Mesenchymal stem cell (in vitro differentiated cells and primary cell): ENCODE measurements at regions not wholly inside any gene's neighbourhood (a gene's known extent, or its start where the extent isn't known, plus 50 kb on each side); places are given as distances from the start of the nearest gene placed in this dataset.
"Not testable (repeated sequence)": the region's sequence is repeated elsewhere in the genome, so short reads cannot be mapped to it uniquely, and the experiment has no call there.

Experiments used
- DNase-seq: peaks from one replicate; pipeline ENCODE4 v3.0.0-alpha.2; 2013
- H2AFZ ChIP-seq: one replicate; pipeline ENCODE4 v1.6.1; 2013; ENCODE audit warnings: low read depth, mild to moderate bottlenecking, control low read depth, inconsistent platforms, low read length, moderate library complexity
- H2AK5ac ChIP-seq: 2 replicates; pipeline ENCODE4 v1.6.1; 2013; ENCODE audit warnings: low read length, moderate library complexity, mild to moderate bottlenecking, inconsistent platforms; ENCODE audit not compliant: severe bottlenecking
- H2BK120ac ChIP-seq: one replicate; pipeline ENCODE4 v1.6.1; 2013; ENCODE audit warnings: low read depth, mild to moderate bottlenecking, inconsistent platforms, low read length, moderate library complexity
- H2BK12ac ChIP-seq, 2 experiments: one replicate each; pipeline ENCODE4 v1.6.1; 2013; ENCODE audit warnings: inconsistent platforms in 2 of 2, low read length in 2 of 2, mild to moderate bottlenecking in 2 of 2, moderate library complexity in 2 of 2, control low read depth in 1 of 2
- H2BK15ac ChIP-seq: one replicate; pipeline ENCODE4 v1.6.1; 2013; ENCODE audit warnings: mild to moderate bottlenecking, low read depth, inconsistent platforms; ENCODE audit not compliant: poor library complexity, severe bottlenecking
- H2BK5ac ChIP-seq: 2 replicates; pipeline ENCODE4 v1.6.1; 2013; ENCODE audit warnings: low read depth, mild to moderate bottlenecking, low read length, control low read depth, inconsistent platforms; ENCODE audit not compliant: poor library complexity, severe bottlenecking
- H3K14ac ChIP-seq, 2 experiments: one replicate each; pipeline ENCODE4 v1.6.1; 2013; ENCODE audit warnings: inconsistent platforms in 2 of 2, low read length in 2 of 2, control low read depth in 1 of 2, mild to moderate bottlenecking in 1 of 2, moderate library complexity in 1 of 2
- H3K18ac ChIP-seq, 2 experiments: one replicate each; pipeline ENCODE4 v1.6.1; 2013; ENCODE audit warnings: inconsistent platforms in 2 of 2, low read length in 2 of 2, control low read depth in 1 of 2, low read depth in 1 of 2, mild to moderate bottlenecking in 1 of 2
- H3K23ac ChIP-seq, 2 experiments: one replicate each; pipeline ENCODE4 v1.6.1; 2013; ENCODE audit warnings: inconsistent platforms in 2 of 2, low read length in 2 of 2, mild to moderate bottlenecking in 2 of 2, moderate library complexity in 2 of 2, control low read depth in 1 of 2
- H3K27ac ChIP-seq: 2 replicates; pipeline ENCODE4 v1.5.1; 2013; ENCODE audit warnings: mild to moderate bottlenecking, moderate library complexity, low read length, control low read depth, inconsistent platforms; ENCODE audit not compliant: poor library complexity, severe bottlenecking
- H3K27me3 ChIP-seq, 2 experiments: 2 replicates each; pipeline versions ENCODE4 v1.6.1 to v1.7.0; 2013; ENCODE audit warnings: low read length in 2 of 2, mild to moderate bottlenecking in 2 of 2, moderate library complexity in 2 of 2, control low read depth in 1 of 2, inconsistent platforms in 1 of 2; ENCODE audit not compliant: control insufficient read depth in 1 of 2, insufficient read depth in 1 of 2
- H3K36me3 ChIP-seq, 2 experiments: 2 replicates each; pipeline versions ENCODE4 v1.6.1 to v1.7.0; 2013; ENCODE audit warnings: low read length in 2 of 2, control low read depth in 1 of 2, inconsistent platforms in 1 of 2, low read depth in 1 of 2, mild to moderate bottlenecking in 1 of 2; ENCODE audit not compliant: insufficient read depth in 2 of 2, control insufficient read depth in 1 of 2
- H3K4ac ChIP-seq, 2 experiments: one replicate each; pipeline ENCODE4 v1.6.1; 2013; ENCODE audit warnings: inconsistent platforms in 2 of 2, low read length in 2 of 2, mild to moderate bottlenecking in 2 of 2, moderate library complexity in 2 of 2, control low read depth in 1 of 2, low read depth in 1 of 2
- H3K4me1 ChIP-seq: 2 replicates; pipeline ENCODE4 v1.6.1; 2013; ENCODE audit warnings: low read depth, low read length, control low read depth; ENCODE audit not compliant: control insufficient read depth, insufficient read depth
- H3K4me2 ChIP-seq: 2 replicates; pipeline ENCODE4 v1.6.1; 2013; ENCODE audit warnings: low read length, mild to moderate bottlenecking, inconsistent platforms; ENCODE audit not compliant: poor library complexity, severe bottlenecking
- H3K4me3 ChIP-seq, 2 experiments: 2 replicates each; pipeline versions ENCODE4 v1.5.1 to v1.7.0; 2013; ENCODE audit warnings: low read length in 2 of 2, mild to moderate bottlenecking in 2 of 2, control low read depth in 1 of 2, low read depth in 1 of 2; ENCODE audit not compliant: insufficient read depth in 1 of 2
- H3K79me1 ChIP-seq: replicated peaks from 2 replicates; pipeline ENCODE4 v1.6.1; 2013; ENCODE audit warnings: mild to moderate bottlenecking, control low read depth, low read length, inconsistent platforms; ENCODE audit not compliant: poor library complexity, severe bottlenecking
- H3K9ac ChIP-seq: 2 replicates; pipeline ENCODE4 v1.7.0; 2013; ENCODE audit warnings: mild to moderate bottlenecking, low read length, moderate library complexity
- H3K9me3 ChIP-seq: 2 replicates; pipeline ENCODE4 v1.7.0; 2013; ENCODE audit warnings: mild to moderate bottlenecking, low read length; ENCODE audit not compliant: control insufficient read depth
- H4K8ac ChIP-seq: one replicate; pipeline ENCODE4 v1.6.1; 2013; ENCODE audit warnings: inconsistent platforms, mild to moderate bottlenecking, low read length, moderate library complexity
- H4K91ac ChIP-seq: one replicate; pipeline ENCODE4 v1.6.1; 2013; ENCODE audit warnings: mild to moderate bottlenecking, low read length, inconsistent platforms
- WGBS: methylation state at CpG from one replicate; pipeline ENCODE4 v1.1.7; 2013; ENCODE audit warnings: mixed read lengths; 5-methylcytosine and 5-hydroxymethylcytosine counted together

DNA sequence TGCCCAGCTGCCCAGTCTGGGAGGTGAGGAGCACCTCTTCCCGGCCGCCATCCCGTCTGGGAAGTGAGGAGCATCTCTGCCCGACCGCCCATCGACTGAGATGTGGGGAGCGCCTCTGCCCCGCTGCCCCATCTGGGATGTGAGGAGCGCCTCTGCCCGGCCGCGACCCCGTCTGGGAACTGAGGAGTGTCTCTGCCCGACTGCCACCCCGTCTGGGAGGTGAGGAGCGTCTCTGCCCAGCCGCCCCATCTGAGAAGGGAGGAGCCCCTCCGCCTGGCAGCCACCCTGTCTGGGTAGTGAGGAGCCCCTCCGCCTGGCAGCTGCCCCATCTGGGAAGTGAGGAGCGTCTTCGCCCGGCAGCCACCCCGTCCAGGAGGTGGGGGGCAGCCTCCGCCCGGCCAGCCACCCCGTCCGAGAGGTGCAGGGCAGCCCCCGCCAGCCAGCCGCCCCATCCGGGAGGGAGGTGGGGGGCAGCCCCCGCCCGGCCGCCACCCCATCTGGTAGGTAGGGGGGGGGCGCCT, 361.4 kb downstream of the ZBBX start:
- not testable (repeated sequence) for H4K8ac ChIP-seq, H3K36me3 ChIP-seq

DNA sequence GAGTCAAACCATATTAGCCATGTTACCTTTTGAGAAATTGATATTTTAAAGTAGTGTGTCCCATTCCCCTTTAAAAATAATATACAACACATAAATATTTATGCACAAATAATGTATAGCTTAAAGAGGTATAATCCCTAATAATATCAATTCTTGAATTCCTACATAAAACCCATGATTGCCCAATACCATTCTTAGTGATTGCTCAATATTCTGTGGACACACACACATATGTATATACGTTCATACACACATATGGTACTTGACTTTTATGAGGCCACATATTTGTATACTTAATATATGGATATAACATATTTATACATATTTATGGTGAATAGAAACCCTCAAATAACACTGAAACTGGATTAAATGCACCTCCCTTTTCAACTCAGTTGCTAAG, 367.4 kb downstream of the ZBBX start:
- no peak overlapping the region for H3K18ac ChIP-seq
- no peak for DNase-seq
- H2AK5ac ChIP-seq: no peak overlapping the region
- no peak overlapping the region for H3K4me2 ChIP-seq
- no CpG with 5 or more reads among the region's 1 CpG for WGBS
- no peak overlapping the region for H4K91ac ChIP-seq
- no peaks in the 10 kb centered on the region for H3K9me3 ChIP-seq
- no peak overlapping the region for H2AFZ ChIP-seq
- H3K4me3 ChIP-seq: no peak overlapping the region
- H2BK120ac ChIP-seq: no peak overlapping the region
- H3K27me3 ChIP-seq: no peaks in the 10 kb centered on the region
- no peak overlapping the region for H3K9ac ChIP-seq
- H3K14ac ChIP-seq: no peak overlapping the region
- H3K79me1 ChIP-seq: no peaks in the 10 kb centered on the region
- no peak overlapping the region for H4K8ac ChIP-seq
- H2BK5ac ChIP-seq: no peak overlapping the region
- H3K4me1 ChIP-seq: no peaks in the 10 kb centered on the region
- no peak overlapping the region for H3K23ac ChIP-seq
- H2BK15ac ChIP-seq: no peak overlapping the region
- H3K36me3 ChIP-seq: no peaks in the 10 kb centered on the region
- H3K4ac ChIP-seq: no peak overlapping the region
- H2BK12ac ChIP-seq: no peak overlapping the region
- no peak overlapping the region for H3K27ac ChIP-seq

More for the DNA sequence above, 361.4 kb downstream of the ZBBX start:
- not testable (repeated sequence) for H2AFZ ChIP-seq, H3K4ac ChIP-seq, H3K18ac ChIP-seq, H2BK15ac ChIP-seq, H3K27me3 ChIP-seq, H2BK5ac ChIP-seq, H2BK12ac ChIP-seq, H3K4me2 ChIP-seq, H3K4me3 ChIP-seq, H2AK5ac ChIP-seq, H3K4me1 ChIP-seq, H3K9me3 ChIP-seq, DNase-seq, H3K23ac ChIP-seq, H3K14ac ChIP-seq, H2BK120ac ChIP-seq, H3K9ac ChIP-seq, H3K79me1 ChIP-seq, H3K27ac ChIP-seq, H4K91ac ChIP-seq
- 94% methylated on average over 33 of the region's 34 CpGs for WGBS

DNA sequence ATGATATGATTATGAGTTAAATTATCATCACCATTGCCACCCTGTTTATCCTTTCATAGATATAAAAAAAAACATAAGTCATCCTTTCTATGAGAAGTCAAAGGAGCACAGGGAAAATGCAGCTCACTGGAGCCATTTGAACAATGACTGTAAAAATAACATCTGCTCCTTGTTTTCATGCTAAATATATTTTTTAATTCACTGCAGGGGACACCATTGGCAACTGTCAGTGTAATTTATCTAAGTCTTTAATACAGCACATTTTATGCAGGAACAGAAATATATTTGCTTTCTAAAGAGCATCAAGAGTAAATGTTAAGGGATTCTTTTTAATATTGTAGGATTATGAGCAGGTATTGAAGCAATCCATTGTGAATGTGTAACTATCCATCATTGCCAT, 371.3 kb downstream of the ZBBX start:
- Histone ChIP-seq H3K9me3 (peaks cover 4% of the 10 kb centered on the region), H2AK5ac (no peak overlapping the region), H3K36me3 (no peaks in the 10 kb centered on the region), H2BK5ac (no peak overlapping the region), H3K27me3 (no peaks in the 10 kb centered on the region), H2AFZ (no peak overlapping the region), H3K4me1 (no peaks in the 10 kb centered on the region), H3K18ac (no peak overlapping the region), H2BK120ac (no peak overlapping the region), H3K4ac (no peak overlapping the region), H2BK12ac (no peak overlapping the region), H3K9ac (no peak overlapping the region), H2BK15ac (no peak overlapping the region), H4K8ac (no peak overlapping the region), H3K4me3 (no peak overlapping the region), H3K23ac (no peak overlapping the region), H4K91ac (no peak overlapping the region), H3K4me2 (no peak overlapping the region), H3K14ac (no peak overlapping the region), H3K79me1 (no peaks in the 10 kb centered on the region), H3K27ac (no peak overlapping the region)
- no peak for DNase-seq

DNA sequence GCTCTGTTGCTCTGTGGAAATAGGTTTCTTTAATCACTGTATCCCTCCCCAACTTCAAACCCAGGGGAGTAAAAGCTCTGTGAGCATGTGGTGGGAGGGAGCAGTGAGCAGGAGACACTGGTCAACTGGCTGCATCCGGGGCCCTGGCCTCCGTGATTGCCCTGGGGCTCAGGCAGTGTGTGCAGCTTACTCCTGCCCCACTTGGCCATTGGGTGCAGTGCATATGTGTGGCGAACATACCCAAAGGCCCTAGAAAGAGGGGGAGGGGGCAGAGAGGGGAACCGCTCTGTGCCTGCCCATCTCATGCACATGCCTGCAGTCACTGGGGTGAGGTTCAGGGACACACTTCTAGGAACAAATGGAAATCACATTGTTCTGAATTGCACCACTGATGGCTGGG, 378.7 kb downstream of the ZBBX start:
- H3K9ac ChIP-seq: no peak overlapping the region
- no peak overlapping the region for H3K4me3 ChIP-seq
- H3K4ac ChIP-seq: no peak overlapping the region
- WGBS: 90% methylated on average over 4 of the region's 4 CpGs
- no peak overlapping the region for H3K27ac ChIP-seq
- no peak overlapping the region for H2AFZ ChIP-seq
- no peak overlapping the region for H2BK120ac ChIP-seq
- no peak overlapping the region for H2BK5ac ChIP-seq
- H3K9me3 ChIP-seq: peaks cover 16% of the 10 kb centered on the region
- H2BK12ac ChIP-seq: no peak overlapping the region
- no peaks in the 10 kb centered on the region for H3K27me3 ChIP-seq
- H3K36me3 ChIP-seq: no peaks in the 10 kb centered on the region
- no peak overlapping the region for H2BK15ac ChIP-seq
- no peak overlapping the region for H2AK5ac ChIP-seq
- no peak overlapping the region for H3K23ac ChIP-seq
- H3K4me2 ChIP-seq: no peak overlapping the region
- H3K4me1 ChIP-seq: no peaks in the 10 kb centered on the region
- H4K8ac ChIP-seq: no peak overlapping the region
- no peak for DNase-seq
- H4K91ac ChIP-seq: no peak overlapping the region
- H3K14ac ChIP-seq: no peak overlapping the region
- no peaks in the 10 kb centered on the region for H3K79me1 ChIP-seq
- no peak overlapping the region for H3K18ac ChIP-seq
